HL-60 (cell line): ENCODE measurements at regions not wholly inside any gene's neighbourhood (a gene's known extent, or its start where the extent isn't known, plus 50 kb on each side); places are given as distances from the start of the nearest gene placed in this dataset.

Source experiments
- CTCF ChIP-seq: IDR thresholded peaks from one replicate; pipeline ENCODE4 v1.5.1; 2011; ENCODE audit warnings: low read length, control low read depth, inconsistent platforms; ENCODE audit not compliant: insufficient read depth
- GABPA ChIP-seq: IDR thresholded peaks from 2 replicates; pipeline ENCODE4 v1.6.1; 2012; ENCODE audit warnings: low read depth
- REST ChIP-seq: IDR thresholded peaks from 2 replicates; pipeline ENCODE4 v1.6.1; 2012; ENCODE audit warnings: low read depth; ENCODE audit not compliant: insufficient replicate concordance
- SPI1 ChIP-seq: IDR thresholded peaks from 2 replicates; pipeline ENCODE4 v1.6.1; 2012; ENCODE audit warnings: low read depth, mild to moderate bottlenecking, borderline replicate concordance

GRCh38 chr12:47534695-47535094 lies 171.1 kb downstream of the RPAP3 start:
- no peak for TF ChIP-seq CTCF
- TF ChIP-seq GABPA = no peak
- no peak for TF ChIP-seq SPI1
- peak; percentile 96 for TF ChIP-seq REST
